GM21619 (cell line): ENCODE measurements at regions not wholly inside any gene's neighbourhood (a gene's known extent, or its start where the extent isn't known, plus 50 kb on each side); places are given as distances from the start of the nearest gene placed in this dataset.

Source experiments
- ATAC-seq: cut with Tn5 transposase; IDR thresholded peaks from one replicate; pipeline ENCODE4 v1.9.1; 2021; ENCODE audit not compliant: unreplicated experiment

DNA sequence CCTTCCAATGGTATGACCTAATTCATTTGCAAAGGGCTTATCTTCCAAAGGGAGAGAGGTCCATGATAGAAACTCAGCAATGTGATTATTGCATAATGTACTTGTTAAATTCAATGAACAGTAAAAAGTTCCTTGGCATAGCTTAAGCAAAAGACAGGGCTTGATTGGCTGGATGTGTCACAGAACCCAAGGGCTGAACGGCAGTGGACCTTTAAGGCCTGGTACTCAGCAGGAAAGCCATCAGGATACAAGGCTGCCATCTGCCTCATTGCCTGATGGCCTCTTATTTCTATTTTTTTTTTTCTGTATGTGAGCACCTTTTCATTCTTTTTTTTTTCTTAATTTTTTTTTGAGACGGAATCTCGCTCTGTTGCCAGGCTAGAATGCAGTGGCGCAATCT is 208.9 kb upstream of the WSCD1 start:
- ATAC-seq = no peak

DNA sequence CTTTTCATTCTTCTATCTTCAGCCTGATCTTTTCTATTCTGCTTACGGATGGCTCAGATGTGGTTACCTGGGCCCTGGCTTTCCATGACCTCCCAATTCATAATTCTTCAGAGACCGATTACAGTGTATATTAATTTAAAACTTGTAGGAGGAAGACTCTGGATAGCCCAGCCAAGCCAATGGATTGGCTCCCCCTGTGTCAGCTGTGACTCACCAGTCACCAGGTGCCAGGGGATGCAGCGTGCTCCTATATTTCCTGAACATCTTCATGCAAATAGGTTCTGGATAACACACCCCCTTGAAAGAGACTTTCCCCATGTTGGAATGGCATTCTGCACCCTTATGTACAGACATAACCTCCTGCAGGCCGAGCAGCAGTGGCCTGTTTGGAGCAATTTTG is 208.3 kb upstream of the WSCD1 start:
- no peak for ATAC-seq

DNA sequence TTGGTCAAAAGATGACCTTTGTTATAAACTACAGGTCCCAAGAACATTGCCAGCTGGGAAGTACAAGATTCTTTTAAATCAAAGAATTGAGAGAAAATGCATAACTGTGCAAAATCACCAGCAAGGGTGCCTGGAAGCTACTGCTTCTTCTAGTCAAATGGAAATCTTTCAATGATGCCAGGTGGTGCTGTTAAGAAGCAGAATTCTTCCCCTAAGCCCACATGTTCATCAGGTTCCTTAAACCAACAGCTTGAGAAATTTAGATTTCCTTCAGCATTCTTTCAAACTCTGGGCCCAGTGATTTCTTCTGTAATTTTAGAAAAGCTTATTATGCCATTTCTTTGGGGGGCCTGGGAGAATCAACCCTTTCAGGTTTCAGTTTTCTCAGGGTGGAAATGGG is 207.8 kb upstream of the WSCD1 start:
- ATAC-seq = no peak

DNA sequence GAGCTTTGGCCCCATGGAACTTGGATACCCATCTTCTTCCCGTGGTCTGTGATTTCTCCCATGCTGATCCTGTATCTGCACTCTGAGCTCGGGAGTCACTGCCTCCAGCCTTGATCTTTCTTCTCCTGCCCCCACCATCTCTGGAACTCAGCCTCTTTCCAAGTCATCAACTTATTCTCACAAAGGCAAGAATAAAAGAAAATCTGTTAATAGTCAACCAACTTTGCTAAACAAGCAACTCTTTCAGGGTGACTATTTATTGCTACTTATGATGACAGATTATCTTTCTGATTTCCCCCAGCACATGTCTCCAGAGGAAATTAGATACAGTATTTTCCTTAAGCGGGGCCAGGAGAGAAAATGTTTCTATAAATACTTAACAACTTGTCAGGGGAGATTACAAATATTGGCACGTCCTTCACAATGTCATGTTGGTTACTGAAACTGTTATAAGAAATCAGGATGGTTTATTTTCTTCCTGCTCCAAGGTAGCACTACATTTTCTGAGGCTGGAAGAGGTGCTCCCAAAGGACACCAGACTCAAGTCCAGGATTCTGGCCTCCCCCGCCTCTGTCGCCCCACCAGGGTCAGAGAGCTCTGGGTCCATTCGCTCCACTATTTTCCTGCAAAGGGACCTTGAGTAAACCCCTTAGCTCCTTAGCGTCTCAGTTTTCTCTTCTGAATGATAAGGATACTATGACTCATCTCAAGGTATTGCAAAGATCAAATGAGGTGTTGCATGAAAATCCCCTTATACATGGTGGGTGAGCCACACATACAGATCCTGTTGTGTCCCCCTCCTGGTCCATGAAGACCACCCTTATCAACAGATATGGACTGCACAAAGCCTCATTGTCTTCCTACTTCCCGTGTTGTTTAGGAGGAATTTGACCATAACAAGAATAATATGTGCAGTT is 205.2 kb upstream of the WSCD1 start:
- ATAC-seq = no peak

DNA sequence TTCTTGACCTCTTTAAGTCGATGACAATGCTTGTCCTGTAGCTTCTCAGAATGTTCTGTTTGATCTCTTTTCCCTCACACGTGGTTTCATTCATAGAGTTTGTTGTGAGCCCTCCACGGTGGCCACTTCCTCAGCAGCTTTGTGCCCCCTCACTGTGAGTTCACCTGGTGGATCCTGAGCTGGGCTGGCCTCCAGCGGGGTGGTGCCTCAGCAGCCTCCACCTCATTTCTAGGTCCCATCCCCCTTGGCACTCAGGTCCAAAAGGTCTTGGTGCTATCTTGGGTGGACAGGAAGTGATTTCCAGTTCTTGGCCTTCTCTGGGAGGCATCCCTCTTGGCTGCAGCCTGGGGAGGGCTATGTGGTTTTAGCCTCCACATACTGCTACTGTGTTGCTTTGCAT is 203.2 kb upstream of the WSCD1 start:
- no peak for ATAC-seq

DNA sequence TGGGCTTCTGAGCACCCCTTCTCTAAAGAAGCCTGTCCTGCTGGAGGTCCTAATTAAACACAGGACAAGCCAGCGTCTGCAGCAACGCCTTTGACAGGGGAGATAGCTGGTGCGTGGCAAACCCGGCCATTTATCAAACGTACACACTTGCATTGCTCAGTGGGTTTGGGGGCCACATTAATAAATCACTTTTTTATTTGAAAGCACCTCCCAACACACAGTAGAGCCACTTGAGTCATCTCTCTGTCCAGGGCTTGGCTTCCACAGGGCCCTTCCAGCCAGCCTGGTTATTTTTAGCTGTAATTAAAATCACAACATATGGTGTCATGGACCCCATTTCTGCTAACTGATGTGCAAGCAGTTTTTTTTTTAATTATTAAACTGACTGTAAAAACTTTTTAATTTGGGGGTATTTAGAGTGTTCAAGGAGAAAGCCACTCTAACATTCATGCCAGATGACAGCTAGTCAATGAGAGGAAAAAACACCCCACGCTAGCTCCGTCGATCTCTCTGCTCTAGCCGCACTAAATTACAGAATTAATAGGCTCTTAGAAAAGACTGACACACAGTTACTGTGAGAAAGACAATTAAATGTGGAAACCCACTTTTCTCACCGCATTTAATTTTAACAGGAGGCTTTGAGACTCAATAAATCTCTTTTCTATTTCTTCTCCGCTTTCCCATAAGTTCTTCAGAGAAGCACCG is 201.0 kb upstream of the WSCD1 start:
- ATAC-seq = no peak

DNA sequence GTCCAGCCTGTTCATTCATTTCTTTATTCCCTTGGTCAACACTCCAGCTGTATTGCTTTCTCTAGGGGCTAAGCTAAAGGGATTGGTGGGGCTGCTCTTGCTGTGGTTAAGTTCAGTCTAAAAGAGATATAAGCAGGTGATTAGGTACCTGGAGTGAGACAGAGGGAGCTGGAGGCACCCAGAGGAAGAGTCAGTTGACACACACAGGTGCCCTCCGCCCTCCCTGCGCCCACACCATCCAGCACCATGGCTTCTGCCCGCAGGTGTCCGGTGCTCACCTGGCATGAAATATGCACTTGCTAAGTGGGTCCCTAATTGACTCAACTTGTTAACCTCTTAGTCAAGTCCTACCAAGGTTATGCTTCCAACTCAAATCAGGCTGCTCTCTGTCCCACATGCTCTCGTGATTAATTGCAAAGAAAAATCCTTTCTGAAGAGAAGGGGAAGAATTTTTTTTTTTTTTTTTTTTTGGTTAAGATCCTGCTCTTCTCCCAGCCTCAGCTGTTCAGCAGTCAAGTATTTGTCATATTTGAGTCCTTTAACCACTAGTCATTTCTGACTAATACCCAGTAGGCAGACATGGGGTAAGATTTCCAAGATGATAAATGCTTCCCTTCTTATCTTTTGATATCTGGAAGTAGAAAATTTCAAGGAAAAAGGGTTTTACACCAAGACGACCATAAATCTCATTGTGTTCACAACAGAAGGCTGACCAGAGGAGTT is 199.8 kb upstream of the WSCD1 start:
- ATAC-seq = no peak

DNA sequence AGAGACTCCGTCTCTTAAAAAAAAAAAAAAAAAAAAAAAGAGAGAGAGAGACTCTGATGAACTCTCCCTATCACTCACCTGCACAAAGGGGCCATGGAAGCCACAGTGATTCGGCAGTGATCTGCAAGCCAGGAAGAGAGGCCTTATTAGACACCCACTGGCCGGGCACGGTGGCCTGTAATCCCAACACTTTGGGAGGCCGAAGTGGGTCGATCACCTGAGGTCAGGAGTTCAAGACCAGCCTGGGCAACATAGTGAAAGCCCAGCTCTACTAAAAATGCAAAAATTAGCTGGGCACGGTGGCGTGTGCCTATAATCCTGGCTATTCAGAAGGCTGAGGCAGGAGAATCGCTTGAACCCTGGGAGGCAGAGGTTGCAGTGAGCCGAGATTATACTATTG is 198.5 kb upstream of the WSCD1 start:
- ATAC-seq = no peak

DNA sequence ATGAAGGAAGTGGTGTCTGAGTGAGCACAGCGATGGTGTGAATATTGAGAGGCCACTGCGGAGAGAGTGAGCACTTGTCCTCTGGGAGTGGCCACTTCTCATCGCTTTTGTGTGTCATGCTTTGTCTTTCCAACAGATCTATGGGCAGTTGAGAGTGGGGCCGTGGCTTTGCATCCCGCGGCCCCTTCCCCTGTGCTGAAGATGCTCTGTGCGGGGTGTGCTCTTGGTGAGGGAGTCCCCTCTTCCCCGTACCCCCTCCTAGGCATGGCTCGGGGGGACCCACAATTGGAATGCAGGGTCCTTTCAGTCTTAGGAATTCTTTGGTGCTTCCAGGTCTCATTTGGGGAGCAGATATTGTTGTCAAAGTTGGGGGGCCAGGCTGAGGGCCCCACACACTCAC is 197.3 kb upstream of the WSCD1 start:
- no peak for ATAC-seq

DNA sequence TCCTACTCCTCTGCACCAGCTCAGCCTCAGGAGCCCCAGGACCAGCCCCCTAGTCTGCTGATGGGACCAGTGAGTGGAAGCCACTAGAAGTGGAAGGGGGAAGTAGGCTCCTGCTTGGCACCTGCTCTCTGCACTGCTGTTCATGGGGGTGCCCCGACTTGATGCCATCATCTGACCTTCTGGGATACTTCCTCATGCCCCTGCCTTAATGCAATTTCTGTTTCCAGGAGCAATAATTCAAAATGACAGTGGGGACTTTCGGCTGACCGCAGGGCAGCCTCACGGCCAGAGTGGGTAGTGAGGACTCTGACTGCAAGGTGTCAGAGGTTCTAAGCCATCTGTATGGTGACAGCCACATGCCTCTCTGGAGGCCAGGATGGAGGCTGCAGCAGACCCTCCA is 196.4 kb upstream of the WSCD1 start:
- ATAC-seq = no peak

DNA sequence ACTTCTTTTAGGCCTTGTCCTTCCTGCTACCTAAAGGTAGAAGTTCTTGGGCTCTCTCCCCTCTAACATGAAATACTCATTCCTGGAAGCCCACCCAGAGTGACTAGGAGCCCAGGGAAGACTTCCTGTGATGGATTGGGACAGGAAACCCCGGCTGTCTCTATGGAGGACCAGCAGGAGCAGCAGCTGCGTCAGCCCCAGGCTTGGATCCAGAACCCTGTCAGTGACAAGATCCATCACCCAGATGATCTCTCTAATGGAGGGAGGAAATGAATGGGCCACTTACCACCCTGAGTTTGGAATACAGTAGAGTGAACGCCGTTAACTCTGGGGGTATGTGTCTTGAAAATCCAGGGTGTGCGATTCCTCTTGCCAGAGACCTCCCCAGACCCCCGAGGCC is 195.7 kb upstream of the WSCD1 start:
- ATAC-seq = no peak

DNA sequence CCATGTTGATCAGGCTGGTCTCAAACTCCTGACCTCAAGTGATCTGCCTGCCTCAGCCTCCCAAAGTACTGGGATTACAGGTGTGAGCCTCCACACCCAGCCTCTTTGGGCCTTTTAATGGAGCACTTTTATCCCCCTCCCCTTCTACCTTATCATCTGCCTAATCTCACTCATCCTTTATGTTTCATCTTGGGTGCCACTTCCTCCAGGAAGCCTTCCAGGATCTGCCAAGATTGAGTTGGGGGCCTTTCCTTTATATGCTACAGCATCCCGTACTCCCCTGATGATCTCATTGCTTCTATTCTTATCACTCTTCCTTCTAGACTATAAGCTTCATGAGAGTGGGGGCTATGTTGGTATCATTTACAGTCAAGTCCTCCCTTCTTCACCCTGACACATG is 192.8 kb upstream of the WSCD1 start:
- ATAC-seq = no peak

DNA sequence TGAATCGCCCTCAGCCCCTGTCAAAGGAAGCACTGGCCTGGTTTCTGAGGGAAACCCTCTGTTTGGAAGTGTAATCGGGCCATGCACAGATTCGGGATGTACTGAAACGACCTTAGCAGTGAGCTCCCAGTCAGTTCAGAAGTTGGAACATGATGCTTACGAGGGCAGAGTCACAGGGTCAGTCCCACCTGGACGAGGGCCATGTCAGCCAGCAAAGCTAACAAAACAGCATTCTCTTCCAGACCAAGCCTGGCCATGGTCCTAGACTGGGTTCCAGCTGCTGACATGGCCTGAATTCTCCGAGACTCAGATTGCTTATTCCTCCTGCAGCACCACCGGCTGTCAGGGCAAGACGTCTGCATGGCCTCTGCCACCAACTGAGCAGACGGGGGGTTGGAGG is 192.2 kb upstream of the WSCD1 start:
- no peak for ATAC-seq

DNA sequence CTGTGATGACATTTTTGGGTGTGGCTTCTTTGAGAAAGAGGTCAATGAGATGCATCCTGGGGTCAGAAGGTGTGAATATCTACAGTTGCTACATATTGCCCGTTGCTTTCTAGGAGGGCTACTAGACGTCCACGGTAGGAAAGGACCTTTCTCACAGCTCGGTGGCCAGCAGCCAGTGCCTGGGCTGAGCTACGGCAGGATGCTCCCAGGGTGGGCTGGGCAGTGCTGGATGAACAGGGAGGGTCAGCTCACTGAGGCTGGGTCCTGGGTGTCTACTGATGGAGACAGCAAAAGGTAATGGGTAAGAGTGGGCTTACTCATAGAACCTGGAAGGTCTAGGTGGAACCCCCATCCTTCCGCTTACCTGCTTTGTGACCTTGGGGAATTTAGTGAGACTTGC is 188.3 kb upstream of the WSCD1 start:
- ATAC-seq = no peak

DNA sequence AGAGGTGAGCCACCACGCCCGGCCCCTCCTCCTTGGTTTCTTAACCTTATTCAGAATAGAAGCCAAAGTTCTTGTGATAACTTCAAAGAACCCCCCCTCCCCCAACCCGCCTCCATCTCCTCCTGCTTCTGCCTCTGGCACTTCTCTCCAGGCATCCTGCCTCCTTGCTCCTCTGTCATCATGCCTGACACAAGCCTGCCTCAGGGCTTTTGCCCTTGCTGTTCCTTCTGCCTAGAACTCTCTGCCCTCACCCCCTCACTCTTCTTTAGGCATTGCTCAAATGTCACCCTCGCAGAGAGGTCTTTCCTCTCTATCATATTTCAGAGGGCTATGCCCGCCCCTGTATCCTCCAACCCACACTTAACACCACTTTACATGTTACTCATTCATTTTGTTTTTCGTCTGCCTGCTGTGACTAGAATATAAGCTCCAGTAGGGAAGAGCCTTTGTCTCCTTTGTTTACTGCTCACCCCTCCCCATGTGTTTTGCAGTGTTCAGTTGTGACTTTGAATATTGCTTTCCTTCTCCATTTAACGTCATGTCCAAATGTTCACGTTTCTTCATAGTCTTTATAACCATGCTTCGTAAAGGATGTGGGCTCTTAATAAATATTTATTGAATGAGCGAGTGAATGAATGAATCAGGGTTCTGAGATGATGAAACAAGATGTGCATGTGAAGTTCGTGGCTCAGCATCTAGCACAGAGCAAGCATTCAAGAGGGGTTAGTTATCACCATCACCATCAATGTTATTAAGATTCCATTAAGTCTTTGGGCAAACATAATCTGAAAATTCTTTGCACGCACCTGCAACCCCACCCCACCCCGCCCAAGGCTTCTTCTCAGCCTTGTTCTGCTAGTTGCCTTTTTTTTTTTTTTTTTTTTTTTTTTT is 186.2 kb upstream of the WSCD1 start:
- ATAC-seq = no peak

DNA sequence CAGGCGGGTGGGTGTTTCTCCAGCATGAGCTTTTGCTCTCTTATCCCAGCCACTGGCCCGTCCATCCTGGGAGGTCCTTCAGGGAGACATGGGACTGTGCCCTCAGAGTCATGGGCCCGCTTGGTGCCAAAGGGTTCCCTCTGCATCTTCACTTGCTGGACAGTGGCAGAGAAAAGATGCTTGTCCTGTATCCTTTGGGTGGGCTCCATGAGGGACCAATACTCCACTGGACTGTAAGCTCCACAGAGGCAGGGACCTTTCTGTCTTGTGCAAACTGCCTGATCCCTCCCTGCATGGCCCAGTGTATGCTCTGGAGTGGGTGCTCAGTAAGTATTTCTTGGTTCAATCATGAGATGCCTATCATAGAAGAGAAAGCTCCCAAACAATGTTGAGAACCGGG is 184.8 kb upstream of the WSCD1 start:
- no peak for ATAC-seq

DNA sequence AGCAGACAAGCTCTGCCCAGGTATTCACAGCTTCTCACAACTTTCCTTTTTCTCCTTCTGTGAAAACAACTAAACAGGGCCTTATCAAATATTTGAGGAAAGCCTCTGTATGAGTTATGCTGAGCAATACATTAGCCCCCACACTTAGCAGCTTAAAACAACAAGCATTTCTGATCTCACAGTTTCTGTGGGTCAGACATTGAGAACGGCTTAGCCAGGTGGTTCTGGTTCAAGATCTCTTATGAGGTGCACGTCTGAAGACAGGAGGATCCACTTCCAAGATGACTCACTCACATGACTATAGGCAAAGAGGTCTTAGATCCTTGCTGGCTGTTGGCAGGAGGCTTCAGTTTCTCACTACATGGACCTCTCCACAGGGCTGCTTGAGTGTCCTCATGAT is 181.4 kb upstream of the WSCD1 start:
- no peak for ATAC-seq

DNA sequence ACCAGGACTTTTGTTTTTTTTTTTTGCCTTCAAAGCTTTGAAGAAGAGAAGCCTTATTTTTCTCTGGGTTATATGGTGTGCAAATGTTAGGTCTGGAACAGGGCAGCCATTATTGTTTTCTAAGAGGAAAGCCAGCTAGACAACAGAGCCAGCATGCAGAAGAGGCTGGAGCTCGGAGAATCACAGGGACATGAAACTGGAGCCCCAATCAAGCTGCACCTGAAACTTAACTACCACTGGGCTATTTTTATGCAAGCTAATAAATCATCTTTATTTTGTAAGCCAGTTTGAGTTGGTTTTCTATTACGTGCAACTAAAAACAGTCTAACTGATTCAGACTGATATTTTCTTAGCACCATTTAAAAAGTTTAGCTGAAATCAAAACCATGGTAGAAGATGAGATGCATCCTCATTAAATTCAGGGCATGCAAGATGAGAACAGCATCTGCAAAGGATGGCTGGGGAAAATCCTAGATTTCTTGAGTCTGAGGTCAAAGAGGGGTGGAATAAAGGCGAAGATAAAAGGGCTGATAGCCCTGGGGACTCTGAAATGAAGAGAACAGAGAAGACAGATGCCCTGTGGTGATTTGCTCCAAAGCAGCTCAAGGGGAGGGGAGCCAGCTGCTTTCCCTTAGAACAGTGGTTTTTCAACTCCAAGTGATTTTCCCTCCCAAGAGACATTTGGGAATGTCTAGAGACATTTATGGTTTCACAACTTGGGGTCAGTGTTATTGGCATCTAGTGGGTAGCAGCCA is 177.1 kb upstream of the WSCD1 start:
- no peak for ATAC-seq

DNA sequence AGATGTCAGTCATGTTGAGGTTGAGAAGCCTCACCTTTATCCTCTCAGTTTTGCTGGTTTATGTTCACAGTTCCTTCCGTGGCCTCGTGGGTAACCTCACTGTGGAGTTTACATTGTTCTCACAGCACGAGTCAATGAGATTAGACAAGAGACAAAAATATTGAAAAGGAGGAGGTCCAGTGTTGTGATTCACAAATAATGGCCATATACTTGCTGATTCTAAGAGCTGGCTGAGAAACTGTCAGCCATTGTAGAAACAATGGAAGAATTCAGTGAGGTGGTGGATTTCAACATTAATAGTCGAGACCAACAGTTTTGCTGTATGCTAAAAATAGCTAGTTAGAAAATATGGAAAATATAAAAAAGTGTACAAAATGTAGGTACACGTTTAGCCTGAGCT is 176.4 kb upstream of the WSCD1 start:
- no peak for ATAC-seq

DNA sequence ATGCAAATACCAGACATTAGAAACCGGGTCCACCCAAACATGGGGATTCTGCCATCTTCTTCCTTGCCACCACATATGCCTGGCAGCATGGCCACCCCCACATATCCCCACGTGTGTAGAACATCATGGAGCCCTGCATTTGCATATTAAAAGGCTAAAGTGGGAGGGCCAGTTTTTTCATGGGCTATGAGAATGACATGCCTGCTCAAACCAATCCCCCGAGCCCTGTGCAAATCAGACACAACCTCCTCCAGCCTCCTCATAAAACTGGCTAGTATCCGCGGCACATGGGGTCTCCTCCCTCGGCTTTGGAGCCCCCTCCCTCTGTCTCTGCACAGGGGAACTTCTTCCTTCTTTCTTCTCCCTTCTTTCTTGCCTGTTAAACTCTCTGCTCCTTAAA is 174.9 kb upstream of the WSCD1 start:
- ATAC-seq = no peak
